ENCODE measurements at regions not wholly inside any gene's neighbourhood (a gene's known extent, or its start where the extent isn't known, plus 50 kb on each side); places are given as distances from the start of the nearest gene placed in this dataset.

DNA sequence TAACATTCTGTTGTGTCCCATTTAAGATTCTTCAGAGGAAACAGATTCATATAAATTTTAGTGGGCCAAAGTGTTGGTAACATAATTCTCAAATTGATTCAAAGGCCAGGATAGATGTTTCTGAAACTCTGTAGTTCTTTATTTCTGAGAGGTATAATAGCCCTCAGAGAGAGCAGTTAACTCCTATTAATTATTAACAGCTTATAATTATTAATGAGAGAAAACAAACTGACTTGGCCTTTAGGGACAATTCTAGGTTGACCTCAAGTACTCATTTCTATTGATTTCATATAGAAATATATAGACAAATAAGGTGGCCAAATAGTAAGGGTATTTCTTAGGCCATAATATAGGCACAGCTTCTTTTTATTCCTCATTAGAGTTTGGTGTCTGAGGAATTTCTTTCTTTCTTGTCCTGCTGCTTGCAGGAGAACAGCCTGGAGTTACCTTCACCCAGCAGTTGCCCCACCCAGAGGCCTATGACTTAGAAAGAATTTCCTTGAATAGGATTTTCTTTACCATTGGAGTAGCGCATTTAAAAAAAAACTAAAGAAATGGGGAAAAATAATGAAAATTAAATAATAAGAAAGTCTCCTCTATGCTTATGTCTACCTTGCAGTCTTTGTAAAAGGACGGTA, 1430.1 kb upstream of the SPRY2 start:
- TF ChIP-seq, protein P1, sequence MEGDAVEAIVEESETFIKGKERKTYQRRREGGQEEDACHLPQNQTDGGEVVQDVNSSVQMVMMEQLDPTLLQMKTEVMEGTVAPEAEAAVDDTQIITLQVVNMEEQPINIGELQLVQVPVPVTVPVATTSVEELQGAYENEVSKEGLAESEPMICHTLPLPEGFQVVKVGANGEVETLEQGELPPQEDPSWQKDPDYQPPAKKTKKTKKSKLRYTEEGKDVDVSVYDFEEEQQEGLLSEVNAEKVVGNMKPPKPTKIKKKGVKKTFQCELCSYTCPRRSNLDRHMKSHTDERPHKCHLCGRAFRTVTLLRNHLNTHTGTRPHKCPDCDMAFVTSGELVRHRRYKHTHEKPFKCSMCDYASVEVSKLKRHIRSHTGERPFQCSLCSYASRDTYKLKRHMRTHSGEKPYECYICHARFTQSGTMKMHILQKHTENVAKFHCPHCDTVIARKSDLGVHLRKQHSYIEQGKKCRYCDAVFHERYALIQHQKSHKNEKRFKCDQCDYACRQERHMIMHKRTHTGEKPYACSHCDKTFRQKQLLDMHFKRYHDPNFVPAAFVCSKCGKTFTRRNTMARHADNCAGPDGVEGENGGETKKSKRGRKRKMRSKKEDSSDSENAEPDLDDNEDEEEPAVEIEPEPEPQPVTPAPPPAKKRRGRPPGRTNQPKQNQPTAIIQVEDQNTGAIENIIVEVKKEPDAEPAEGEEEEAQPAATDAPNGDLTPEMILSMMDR (IDR thresholded peaks at IDR 0.05) = no peak
- no peak for TF ChIP-seq POLR2A (IDR thresholded peaks at IDR 0.05)
